ENCODE measurements at regions not wholly inside any gene's neighbourhood (a gene's known extent, or its start where the extent isn't known, plus 50 kb on each side); places are given as distances from the start of the nearest gene placed in this dataset.

DNA sequence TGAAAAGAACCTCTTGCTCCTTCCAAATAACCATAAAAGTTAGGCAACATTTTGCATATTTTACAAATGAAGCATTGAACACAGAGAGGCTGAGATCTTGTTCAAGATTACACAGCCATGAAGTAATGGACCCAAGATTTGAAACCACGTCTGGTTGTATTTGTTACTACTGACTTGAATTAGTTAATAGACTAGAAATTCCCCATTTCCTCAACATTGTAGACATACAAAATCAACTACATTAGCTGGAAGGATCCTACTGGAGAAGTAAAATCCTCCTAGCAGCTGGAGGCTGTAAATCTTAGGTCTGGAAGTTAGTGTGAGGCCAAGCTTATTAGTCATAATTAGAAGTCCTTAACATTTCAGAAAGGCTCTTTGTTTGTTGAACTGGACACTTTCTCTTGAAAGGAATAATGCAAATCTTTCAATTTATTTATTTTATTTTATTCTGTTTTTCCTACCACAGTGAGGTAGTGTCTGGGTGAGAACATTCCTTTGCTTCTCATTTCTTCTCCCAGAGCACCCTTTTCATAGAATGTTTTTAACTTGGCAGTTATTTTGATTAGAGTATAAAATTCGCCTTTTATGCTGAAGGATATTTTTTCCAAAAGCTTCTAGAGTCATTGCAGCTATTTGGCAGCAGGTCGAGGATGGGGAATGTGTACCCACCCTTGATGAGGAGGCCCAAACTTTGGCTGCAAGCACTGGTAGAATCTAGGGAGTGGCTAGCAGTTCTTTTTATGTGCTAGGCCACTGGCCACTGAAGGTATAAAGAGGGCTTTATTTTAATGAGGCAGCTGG lies 62.0 kb upstream of the CLNK start:
- no peak for DNase-seq (ENCODE audit: low spot score)

DNA sequence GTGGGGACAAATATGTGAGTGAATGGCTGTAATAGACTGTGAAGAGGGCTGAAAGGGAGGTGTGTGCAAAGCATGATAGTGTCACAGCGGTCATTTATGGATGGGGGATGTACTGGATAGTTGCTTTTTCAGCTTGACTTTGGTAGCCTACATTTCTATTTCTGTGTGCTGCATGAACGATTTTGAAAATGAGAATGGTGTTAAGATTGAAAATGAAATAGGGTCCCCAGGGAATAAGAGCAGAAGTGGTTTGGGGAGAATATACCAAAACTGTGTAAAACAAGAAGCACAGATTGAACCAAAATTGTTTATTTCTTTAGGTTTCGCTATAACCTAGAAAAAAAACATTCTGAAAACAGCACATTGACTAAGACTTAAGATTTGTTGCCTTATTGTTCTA lies 58.8 kb upstream of the CLNK start:
- no peak for DNase-seq (ENCODE audit: low spot score)

DNA sequence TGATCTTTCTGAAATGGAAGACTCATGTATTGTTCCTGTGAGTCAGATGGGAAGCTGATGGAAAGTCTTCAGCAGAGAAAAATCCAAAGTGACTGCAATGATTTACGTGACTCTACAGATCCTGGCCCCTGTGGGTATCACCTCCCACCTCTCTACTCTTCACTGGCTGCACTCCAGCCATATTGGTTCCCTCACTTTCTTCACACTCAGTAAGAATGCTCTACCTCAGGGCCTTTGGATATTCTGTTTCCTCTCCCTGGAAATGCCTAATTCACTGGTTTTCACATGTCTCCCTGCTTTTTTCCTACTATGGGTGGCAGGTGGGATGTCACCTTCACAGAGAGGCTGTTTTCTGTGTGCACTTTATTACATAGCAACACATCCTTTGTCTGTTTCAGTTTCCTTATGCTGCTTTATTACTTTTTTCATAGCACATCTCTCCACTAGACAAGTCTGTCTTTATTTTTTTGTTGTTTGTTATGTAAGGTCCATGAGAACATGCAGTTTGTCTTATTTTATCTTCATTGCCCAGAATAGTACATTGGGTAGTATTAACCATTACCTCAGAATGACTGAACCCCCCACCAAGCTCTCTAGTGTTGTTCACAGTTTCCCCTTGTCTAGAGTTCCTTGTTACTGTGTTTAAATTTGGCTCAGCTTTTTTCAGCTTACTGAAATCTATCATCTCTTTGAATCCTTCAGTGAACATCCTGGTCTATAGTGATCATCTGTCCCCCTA lies 57.6 kb upstream of the CLNK start:
- DNase-seq (ENCODE audit: low spot score): no peak

DNA sequence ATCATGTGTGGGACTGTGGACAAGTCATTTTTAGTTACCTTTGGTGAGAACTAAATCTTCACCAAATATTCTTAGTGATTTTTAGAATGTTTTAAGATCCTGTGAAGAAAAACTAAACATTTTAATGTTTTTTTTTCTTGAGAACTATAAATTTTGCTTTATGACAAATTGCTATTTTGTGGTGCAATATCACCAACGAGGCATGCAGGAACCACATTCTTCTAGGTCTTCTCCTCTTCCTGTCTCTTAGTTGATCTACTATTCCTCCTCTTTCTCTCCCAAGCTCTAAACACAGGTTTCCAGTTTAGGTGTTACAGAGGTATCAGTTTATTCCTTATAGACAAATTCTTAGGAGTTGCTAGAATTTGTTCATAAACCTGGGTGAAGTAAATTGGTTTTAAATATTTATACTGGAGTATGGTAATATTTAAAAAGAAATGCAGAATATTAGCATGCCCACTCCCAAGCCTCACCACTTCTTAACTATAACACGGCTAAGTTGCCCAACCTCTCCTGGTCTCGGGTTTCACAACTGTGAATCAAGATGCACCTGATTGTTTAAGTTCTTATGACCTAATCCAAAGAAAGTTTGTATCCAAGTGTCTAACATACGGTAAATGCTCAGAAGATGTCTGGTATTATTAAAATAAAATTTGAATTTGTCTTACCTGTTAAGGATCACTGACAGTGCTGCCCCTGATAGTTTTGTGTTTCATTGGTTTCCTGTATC lies 56.5 kb upstream of the CLNK start:
- DNase-seq (ENCODE audit: low spot score): no peak

DNA sequence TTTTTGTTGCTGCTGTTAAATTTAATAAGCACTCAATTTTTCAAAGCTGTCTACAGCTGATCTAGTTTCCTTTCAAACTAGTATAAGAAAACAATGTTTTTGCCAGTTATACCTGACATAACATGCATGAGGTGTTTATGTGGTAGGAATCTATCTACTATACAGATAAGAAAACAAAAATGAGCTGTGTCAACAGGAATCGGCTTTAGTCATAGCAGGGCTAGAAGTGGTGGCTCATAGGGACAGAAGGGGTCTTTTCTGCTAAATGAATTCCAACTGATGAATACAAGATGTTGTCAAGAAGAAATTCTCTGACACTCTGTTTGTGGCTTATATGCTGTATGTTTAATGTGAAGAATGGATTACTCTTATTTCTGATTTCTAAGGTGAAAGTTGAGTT lies 55.7 kb upstream of the CLNK start:
- DNase-seq (ENCODE audit: low spot score): no peak

DNA sequence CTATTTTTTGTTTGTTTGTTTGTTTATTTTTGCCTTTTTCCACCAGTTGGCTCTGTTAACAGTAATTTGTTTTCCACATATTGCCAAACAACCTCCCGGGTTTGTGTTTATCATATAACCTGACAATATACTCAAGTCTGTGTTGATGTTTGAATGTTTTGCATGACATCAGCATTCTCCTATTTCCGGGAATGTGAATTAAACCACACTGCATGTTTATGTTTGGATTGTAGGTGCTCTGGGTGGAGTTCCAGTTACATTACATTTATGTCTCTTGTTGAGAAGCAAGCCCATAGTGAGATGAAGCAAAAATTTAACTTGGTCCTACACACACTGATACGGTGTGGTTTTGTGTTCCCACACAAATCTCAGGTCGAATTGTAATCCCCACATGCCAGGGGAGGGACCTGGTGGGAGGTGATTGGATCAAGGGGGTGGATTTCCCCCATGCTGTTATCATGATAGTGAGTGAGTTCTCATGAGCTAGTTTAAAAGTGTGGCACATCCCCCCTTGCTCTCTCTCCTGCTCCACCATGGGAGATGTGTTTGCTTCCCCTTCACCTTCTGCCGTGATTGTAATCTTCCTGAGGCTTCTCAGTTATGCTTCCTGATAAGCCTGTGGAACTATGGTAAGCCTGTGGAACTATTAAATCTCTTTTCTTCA lies 54.4 kb upstream of the CLNK start:
- DNase-seq (ENCODE audit: low spot score): no peak

DNA sequence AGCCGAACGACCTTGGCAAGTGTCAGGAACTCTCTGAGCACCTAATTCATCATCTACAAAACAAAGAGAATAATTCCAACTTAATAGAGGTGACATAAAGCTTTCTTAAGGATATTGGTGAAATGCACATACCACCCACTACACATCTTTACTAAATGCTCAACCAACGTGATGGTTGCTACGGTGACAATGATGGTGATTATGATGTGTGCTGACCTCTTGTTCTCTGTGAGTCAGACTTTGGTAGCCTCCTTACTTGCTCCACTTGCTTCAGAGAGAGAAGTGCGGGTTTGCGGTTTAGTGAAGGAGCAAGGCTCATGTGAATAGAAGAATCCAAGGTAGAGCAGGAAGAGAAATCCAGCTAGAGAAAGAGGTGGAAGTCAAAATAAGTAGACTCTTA lies 52.8 kb upstream of the CLNK start:
- no peak for DNase-seq (ENCODE audit: low spot score)

DNA sequence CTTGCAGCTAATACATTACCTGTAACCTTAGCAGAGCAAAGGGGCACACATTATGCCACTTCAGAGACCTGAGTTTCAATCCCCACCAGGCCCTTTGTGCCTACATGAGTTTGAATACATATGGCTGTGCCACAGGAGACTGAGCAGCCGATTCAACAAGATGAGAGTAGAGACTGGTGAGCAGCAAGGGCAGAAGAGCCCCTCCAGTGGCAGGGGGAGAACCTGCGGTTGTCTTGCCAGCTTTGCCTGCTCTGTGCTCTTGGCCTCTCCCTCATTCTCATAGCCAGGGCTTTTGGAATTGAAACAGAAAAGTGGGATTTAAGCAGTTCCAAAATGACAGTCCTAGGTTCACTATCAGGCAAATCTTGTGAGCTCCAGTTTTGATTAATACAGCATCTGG lies 52.3 kb upstream of the CLNK start:
- DNase-seq (ENCODE audit: low spot score): no peak

DNA sequence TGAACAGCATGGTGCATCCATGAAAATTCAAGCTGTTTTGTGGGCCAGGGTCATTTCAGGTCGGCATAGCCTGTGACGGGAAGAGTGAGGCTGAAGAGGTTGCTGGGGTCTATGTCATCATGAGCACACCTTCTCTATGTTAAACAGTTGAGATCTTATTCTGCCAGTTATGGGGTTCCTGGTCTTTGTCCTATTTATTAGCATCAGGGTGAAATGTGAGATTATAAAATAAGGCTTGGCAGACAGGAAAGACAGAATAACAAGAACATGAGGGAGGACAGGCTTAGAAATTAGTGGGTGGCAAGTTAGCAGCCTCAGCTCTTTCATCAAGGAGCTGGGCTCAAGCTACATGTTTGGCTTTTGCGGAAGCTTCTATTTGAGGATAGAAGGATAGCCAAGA lies 51.7 kb upstream of the CLNK start:
- DNase-seq (ENCODE audit: low spot score): no peak

DNA sequence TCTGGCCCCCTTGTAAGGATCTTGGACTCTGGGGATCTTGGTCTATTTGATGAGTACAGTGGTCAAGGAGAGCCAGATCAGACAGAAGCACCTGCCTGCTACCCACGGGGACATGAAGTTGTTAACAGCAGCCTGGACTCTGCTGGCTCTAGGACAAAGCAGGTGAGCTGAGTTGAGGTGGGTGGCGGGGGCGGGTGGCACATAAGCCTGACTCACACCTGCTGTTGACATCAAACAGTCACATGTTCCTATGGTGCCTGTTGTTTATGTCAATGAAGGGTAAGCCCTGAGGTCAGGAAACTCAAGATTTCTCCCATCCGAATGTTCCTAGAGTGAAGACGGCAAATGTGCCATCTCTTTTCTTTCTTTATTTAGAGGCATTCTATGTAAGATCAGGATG lies 50.1 kb upstream of the CLNK start:
- DNase-seq (ENCODE audit: low spot score): no peak

Measured in NAMALWA (cell line).